Body of pancreas (tissue), 4 donors: ENCODE measurements at regions not wholly inside any gene's neighbourhood (a gene's known extent, or its start where the extent isn't known, plus 50 kb on each side); places are given as distances from the start of the nearest gene placed in this dataset.

Experiments used
- CTCF ChIP-seq, 7 experiments: fragments of 450-650 bp in 4 of 7; fragments of 200-600 bp in 3 of 7; sonication (generic) in 3 of 7; IDR thresholded peaks; one replicate each; pipeline ENCODE4 v1.5.1; 2016 to 2019; ENCODE audit warnings: antibody characterized with exemption in 7 of 7
- POLR2A ChIP-seq, 3 donors: fragments of 450-650 bp; IDR thresholded peaks; one replicate each; pipeline ENCODE4 v1.6.1; 2016; ENCODE audit warnings: antibody characterized with exemption in 3 of 3, mild to moderate bottlenecking in 2 of 3

DNA sequence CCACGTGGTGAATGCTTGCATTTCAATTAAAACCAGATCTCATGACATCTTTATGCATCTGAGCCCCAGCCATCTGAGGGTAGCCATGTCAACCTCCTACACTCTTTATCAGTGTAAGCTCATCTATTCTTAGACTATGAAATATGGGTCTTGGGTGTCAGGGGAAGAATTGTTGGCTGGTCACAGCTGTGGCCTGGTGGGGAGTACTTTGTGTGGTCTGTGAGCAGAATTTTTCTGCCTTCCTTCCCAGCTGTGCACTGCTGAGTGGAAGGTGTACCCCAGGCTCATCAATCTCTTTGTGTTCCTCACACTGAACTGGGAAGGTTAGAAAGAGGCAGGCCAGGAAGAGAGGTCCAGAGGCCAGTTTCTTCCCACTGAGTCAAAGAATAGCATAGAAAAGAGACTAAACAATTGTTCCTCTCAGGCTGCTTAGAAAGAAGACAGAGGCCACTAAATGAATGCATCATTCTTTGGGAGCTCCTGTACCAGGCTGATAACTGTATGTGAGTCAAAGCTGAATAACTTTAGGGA is 202.7 kb upstream of the RGMB start:
- TF ChIP-seq CTCF (IDR thresholded peaks at IDR 0.05): no peak
- TF ChIP-seq POLR2A (IDR thresholded peaks at IDR 0.05): no peak
